Transverse colon (tissue), 4 donors: ENCODE measurements at regions not wholly inside any gene's neighbourhood (a gene's known extent, or its start where the extent isn't known, plus 50 kb on each side); places are given as distances from the start of the nearest gene placed in this dataset.

Experiments
- EP300 ChIP-seq: sonication (generic); formaldehyde crosslinking; IDR thresholded peaks from one replicate; pipeline ENCODE4 v1.6.1; 2017; ENCODE audit warnings: antibody characterized with exemption, low read depth
- POLR2A ChIP-seq: fragments of 450-650 bp; IDR thresholded peaks from one replicate; pipeline ENCODE4 v1.6.1; 2016; ENCODE audit warnings: antibody characterized with exemption, mild to moderate bottlenecking, moderate library complexity
- POLR2AphosphoS5 ChIP-seq, 3 donors: sonication (generic); formaldehyde crosslinking; IDR thresholded peaks; one replicate each; pipeline ENCODE4 v1.6.1; 2016; ENCODE audit warnings: antibody characterized with exemption in 3 of 3
- TF ChIP-seq, protein P1 (sequence below), 5 experiments: fragments of 200-600 bp in 3 of 5; fragments of 450-650 bp in 2 of 5; sonication (generic) in 3 of 5; IDR thresholded peaks; 1 replicate in 2 of 5; 2 replicates in 3 of 5; pipeline ENCODE4 v1.5.1; 2016 to 2017; ENCODE audit warnings: antibody characterized with exemption in 5 of 5, inconsistent platforms in 3 of 5, mild to moderate bottlenecking in 2 of 5, moderate library complexity in 1 of 5

- TF ChIP-seq, protein P1, sequence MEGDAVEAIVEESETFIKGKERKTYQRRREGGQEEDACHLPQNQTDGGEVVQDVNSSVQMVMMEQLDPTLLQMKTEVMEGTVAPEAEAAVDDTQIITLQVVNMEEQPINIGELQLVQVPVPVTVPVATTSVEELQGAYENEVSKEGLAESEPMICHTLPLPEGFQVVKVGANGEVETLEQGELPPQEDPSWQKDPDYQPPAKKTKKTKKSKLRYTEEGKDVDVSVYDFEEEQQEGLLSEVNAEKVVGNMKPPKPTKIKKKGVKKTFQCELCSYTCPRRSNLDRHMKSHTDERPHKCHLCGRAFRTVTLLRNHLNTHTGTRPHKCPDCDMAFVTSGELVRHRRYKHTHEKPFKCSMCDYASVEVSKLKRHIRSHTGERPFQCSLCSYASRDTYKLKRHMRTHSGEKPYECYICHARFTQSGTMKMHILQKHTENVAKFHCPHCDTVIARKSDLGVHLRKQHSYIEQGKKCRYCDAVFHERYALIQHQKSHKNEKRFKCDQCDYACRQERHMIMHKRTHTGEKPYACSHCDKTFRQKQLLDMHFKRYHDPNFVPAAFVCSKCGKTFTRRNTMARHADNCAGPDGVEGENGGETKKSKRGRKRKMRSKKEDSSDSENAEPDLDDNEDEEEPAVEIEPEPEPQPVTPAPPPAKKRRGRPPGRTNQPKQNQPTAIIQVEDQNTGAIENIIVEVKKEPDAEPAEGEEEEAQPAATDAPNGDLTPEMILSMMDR (IDR thresholded peaks at IDR 0.05): no peak
- TF ChIP-seq POLR2A: no peak
- TF ChIP-seq POLR2AphosphoS5 (IDR thresholded peaks at IDR 0.05): no peak
- TF ChIP-seq EP300: no peak
These were observed 71.7 kb upstream of the LY86 start for GRCh38 chr6:6516666-6517458.
